Type B pancreatic cell (in vitro differentiated cells): ENCODE measurements at regions not wholly inside any gene's neighbourhood (a gene's known extent, or its start where the extent isn't known, plus 50 kb on each side); places are given as distances from the start of the nearest gene placed in this dataset.
"Not testable (repeated sequence)": the region's sequence is repeated elsewhere in the genome, so short reads cannot be mapped to it uniquely, and the experiment has no call there.

ENCODE experiments used
- DNase-seq: peaks from one replicate; pipeline ENCODE4 v3.0.0; 2021; ENCODE audit warnings: mixed read lengths; ENCODE audit not compliant: unreplicated experiment; ENCODE audit errors: extremely low spot score
- H3K27ac Mint-ChIP-seq: 2 replicates; pipeline ENCODE4 v1.8.0; 2021; ENCODE audit warnings: mild to moderate bottlenecking, mixed read lengths
- H3K27me3 Mint-ChIP-seq: 2 replicates; pipeline ENCODE4 v1.8.0; 2021; ENCODE audit warnings: mixed read lengths
- H3K36me3 Mint-ChIP-seq: 2 replicates; pipeline ENCODE4 v1.8.0; 2021; ENCODE audit warnings: mixed read lengths
- H3K4me1 Mint-ChIP-seq: one replicate; pipeline ENCODE4 v1.8.0; 2021; ENCODE audit warnings: mixed read lengths; ENCODE audit not compliant: unreplicated experiment
- H3K4me3 Mint-ChIP-seq: 2 replicates; pipeline ENCODE4 v1.8.0; 2021; ENCODE audit warnings: mild to moderate bottlenecking, mixed read lengths
- H3K9me3 Mint-ChIP-seq: 2 replicates; pipeline ENCODE4 v1.8.0; 2021; ENCODE audit warnings: mixed read lengths
- CTCF ChIP-seq: fragments of 200-600 bp; sonication (generic); conservative IDR thresholded peaks from 2 replicates; pipeline ENCODE4 v1.5.0; 2021; ENCODE audit warnings: antibody characterized with exemption, mild to moderate bottlenecking

GRCh38 chrX:3520458-3520857, 174.0 kb upstream of the MXRA5 start:
- H3K4me1 Mint-ChIP-seq: peaks cover 6% of the 10 kb centered on the region
- no peak for TF ChIP-seq CTCF

GRCh38 chrX:3519384-3519783, 172.9 kb upstream of the MXRA5 start:
- H3K27ac Mint-ChIP-seq, H3K36me3 Mint-ChIP-seq, H3K4me3 Mint-ChIP-seq, H3K4me1 Mint-ChIP-seq, H3K9me3 Mint-ChIP-seq, H3K27me3 Mint-ChIP-seq, DNase-seq: not testable (repeated sequence)

More at GRCh38 chrX:3520458-3520857, 174.0 kb upstream of the MXRA5 start:
- H3K9me3 Mint-ChIP-seq: peaks cover 4% of the 10 kb centered on the region
- H3K4me3 Mint-ChIP-seq: no peak overlapping the region
- no peak for DNase-seq
- H3K27ac Mint-ChIP-seq: no peak overlapping the region
- H3K36me3 Mint-ChIP-seq: no peaks in the 10 kb centered on the region
- peaks cover 4% of the 10 kb centered on the region for H3K27me3 Mint-ChIP-seq

- H3K27ac Mint-ChIP-seq: no peak overlapping the region
- no peaks in the 10 kb centered on the region for H3K36me3 Mint-ChIP-seq
- no peak for DNase-seq
- peaks cover 4% of the 10 kb centered on the region for H3K27me3 Mint-ChIP-seq
- H3K9me3 Mint-ChIP-seq: peaks cover 4% of the 10 kb centered on the region
- no peak overlapping the region for H3K4me3 Mint-ChIP-seq
- no peak for TF ChIP-seq CTCF
- H3K4me1 Mint-ChIP-seq: peaks cover 6% of the 10 kb centered on the region
Observed at GRCh38 chrX:3518870-3519269, 172.4 kb upstream of the MXRA5 start.

- Mint-ChIP-seq H3K36me3 (no peaks in the 10 kb centered on the region), H3K4me3 (no peak overlapping the region), H3K27me3 (no peaks in the 10 kb centered on the region), H3K27ac (no peak overlapping the region), H3K9me3 (peaks cover 4% of the 10 kb centered on the region), H3K4me1 (peaks cover 6% of the 10 kb centered on the region)
- no peak for TF ChIP-seq CTCF
- DNase-seq: no peak
Observed at GRCh38 chrX:3516051-3516541, 169.6 kb upstream of the MXRA5 start.

GRCh38 chrX:3514996-3515395, 168.5 kb upstream of the MXRA5 start:
- Mint-ChIP-seq H3K9me3 (no peaks in the 10 kb centered on the region), H3K36me3 (no peaks in the 10 kb centered on the region), H3K27me3 (no peaks in the 10 kb centered on the region), H3K27ac (no peak overlapping the region), H3K4me1 (peaks cover 6% of the 10 kb centered on the region), H3K4me3 (no peak overlapping the region)
- no peak for TF ChIP-seq CTCF
- DNase-seq: no peak

GRCh38 chrX:3512150-3512549, 165.7 kb upstream of the MXRA5 start:
- not testable (repeated sequence) for H3K27ac Mint-ChIP-seq, H3K27me3 Mint-ChIP-seq, H3K4me1 Mint-ChIP-seq, H3K4me3 Mint-ChIP-seq, H3K9me3 Mint-ChIP-seq, H3K36me3 Mint-ChIP-seq, DNase-seq

- Mint-ChIP-seq H3K27me3 (no peaks in the 10 kb centered on the region), H3K9me3 (peaks cover 11% of the 10 kb centered on the region), H3K36me3 (no peaks in the 10 kb centered on the region), H3K27ac (no peak overlapping the region), H3K4me1 (no peaks in the 10 kb centered on the region), H3K4me3 (no peak overlapping the region)
- no peak for TF ChIP-seq CTCF
- DNase-seq: no peak
Observed at GRCh38 chrX:3509934-3510333, 163.5 kb upstream of the MXRA5 start.
